Upper lobe of left lung (tissue), 4 donors: ENCODE measurements at regions not wholly inside any gene's neighbourhood (a gene's known extent, or its start where the extent isn't known, plus 50 kb on each side); places are given as distances from the start of the nearest gene placed in this dataset.

Experiments
- CTCF ChIP-seq, 6 experiments: fragments of 450-650 bp in 4 of 6; fragments of 200-600 bp in 2 of 6; sonication (generic) in 2 of 6; IDR thresholded peaks; one replicate each; pipeline ENCODE4 v1.5.1; 2016 to 2019; ENCODE audit warnings: antibody characterized with exemption in 6 of 6
- EP300 ChIP-seq, 4 donors: sonication (generic); formaldehyde crosslinking; IDR thresholded peaks; one replicate each; pipeline ENCODE4 v1.5.1; 2017; ENCODE audit warnings: antibody characterized with exemption in 4 of 4, control low read depth in 2 of 4

- no peak for TF ChIP-seq CTCF (IDR thresholded peaks at IDR 0.05)
- no peak for TF ChIP-seq EP300 (IDR thresholded peaks at IDR 0.05)
Observed at GRCh38 chr17:51475730-51476129, 215.4 kb downstream of the UTP18 start.
